HG02610 (cell line): ENCODE measurements at regions not wholly inside any gene's neighbourhood (a gene's known extent, or its start where the extent isn't known, plus 50 kb on each side); places are given as distances from the start of the nearest gene placed in this dataset.

Experiments
- ATAC-seq: cut with Tn5 transposase; IDR thresholded peaks from one replicate; pipeline ENCODE4 v1.9.1; 2021; ENCODE audit warnings: mild to moderate bottlenecking, moderate library complexity; ENCODE audit not compliant: unreplicated experiment

DNA sequence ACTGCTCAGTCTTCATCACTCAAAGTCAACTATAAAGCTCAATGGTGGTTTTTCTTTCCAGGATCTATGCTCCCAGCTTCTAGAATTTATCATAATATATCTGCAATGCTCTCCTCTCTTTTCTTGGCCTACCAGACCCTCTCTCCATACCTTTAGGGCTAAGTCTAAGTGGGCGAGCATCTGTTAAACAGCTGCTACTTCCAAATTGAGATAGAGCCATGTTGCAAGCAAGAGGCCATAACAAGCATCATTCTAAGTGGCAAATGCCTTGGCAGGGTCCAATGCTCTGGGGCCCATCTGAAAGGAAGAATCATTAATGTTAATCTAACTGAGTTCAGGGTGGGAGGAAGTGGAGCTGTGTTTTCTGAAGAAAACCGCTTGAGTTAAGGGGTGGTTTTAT lies 324.0 kb downstream of the TLR4 start:
- ATAC-seq: no peak

DNA sequence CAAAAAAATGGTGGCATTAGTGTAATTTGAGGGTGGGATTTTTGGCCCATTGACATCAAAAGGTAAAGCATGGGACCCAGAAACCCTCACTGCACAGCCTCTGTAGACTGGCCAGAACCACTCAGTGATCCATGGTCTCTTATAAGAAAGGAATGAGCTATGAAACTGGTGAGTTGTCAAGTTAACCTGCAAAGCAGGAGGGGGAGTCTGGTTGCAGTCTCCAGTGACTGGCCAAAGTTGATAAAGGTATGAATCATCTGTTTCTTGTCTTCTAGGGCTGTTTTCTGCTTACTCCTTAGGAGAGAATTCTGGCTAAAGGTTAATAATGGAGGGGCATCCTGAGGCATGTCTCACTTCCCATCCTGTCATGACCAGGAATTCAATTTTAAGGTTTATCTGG lies 325.2 kb downstream of the TLR4 start:
- no peak for ATAC-seq

DNA sequence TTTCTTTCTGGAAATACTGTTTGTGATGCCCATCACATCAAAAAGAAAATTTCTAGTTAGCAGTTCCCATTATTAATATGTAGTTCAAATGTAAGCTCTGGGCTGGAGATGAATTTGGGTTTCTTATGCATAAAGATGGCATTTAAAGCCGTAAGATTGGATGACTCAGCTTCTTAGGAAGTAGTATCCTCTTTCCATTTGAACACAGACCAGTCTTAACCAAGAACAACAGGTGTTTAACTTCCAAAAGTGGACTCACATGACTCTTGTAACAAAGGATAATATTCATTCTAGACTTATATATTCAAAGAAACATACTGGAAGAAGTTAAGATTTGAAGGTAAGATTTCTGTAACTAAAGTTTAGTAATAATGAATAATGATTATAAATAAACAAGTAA lies 330.5 kb downstream of the TLR4 start:
- ATAC-seq: no peak

DNA sequence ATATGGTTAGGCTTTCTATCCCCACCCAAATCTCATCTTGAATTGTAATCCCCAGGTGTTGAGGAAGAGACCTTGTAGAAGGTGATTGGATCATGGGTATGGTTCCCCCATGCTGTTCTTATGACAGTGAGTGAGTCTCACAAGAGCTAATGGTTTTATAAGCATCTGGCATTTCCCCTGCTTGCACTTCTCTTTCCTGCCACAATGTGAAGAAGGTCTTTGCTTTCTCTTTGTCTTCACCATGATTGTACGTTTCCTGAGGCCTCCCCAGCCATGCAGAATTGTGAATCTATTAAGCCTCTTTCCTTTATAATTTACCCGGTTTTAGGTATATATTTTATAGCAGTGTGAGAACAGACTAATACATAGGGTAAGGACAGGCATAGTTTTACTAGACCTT lies 334.5 kb downstream of the TLR4 start:
- ATAC-seq: no peak

DNA sequence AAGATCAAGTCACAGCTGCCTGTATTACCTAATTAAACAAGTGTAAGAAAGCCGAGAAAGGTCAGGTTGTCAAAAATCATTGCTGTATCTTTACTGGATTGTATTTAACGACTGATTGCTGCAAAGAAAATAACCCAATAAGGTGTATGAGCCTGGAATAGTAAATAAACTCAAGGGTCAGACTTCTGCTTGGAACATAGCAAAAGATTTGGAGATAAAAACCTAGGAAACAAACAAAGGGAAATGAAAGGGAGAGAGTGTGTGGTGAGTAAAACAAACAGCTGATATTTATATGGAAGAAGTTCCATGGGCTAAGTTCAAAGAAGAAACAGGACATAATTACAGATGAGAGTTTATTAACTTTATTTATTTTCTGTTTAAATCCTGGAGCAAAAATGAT lies 354.0 kb downstream of the TLR4 start:
- no peak for ATAC-seq

DNA sequence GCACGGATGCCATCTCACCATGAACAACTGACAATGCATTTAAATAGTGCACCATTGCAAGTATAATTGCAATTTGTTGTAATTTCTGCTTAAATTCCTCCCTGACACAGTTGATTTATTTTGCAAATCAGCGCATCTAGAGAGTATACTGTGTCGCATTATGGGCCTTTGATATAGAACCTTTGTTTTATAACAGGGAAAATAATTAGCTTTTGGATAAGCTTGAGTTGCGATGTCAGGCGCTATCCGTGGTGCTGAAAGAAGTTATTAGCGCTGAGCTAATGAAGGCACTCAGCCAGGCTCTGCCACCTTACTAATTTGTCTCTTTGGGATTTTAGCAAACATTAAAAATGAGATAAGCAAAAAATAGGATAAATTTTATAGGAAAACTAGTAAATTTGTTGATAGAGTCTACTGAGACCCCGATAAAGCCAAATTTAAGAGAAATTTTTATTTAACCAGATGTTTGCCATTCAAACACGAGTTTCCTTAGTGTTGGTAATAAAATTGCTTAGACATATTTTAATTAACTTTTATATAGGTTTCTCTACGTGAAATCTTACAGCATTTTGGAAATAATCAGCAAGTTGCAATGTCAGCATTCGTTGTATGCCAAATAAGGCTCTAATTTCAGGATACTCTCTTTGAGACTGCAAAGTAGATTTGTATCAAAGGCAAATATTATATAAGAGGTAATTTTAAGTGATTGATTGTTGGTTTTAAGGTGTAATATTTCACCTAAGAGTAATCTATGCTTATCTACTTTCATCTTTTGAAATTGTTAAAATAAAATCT lies 355.5 kb downstream of the TLR4 start:
- ATAC-seq: no peak

DNA sequence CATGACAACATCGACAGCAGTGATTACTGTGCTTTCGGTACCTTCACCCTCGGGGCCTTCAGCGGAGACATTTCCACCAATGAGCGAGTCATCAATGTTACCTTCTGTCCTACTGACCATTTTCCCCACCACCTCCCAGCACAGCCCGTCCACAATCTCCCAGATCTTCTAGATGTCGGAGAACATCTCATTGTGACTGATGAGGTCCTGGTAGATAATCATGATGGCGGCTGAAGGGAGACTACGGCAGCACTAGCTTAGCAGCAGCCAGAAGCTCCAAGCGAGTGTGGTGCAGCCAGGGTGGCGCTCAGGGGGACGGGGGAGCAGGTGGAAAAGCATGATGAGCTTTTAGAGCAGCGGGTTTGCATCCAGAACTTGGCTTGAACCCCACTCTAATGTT lies 379.0 kb downstream of the TLR4 start:
- no peak for ATAC-seq

DNA sequence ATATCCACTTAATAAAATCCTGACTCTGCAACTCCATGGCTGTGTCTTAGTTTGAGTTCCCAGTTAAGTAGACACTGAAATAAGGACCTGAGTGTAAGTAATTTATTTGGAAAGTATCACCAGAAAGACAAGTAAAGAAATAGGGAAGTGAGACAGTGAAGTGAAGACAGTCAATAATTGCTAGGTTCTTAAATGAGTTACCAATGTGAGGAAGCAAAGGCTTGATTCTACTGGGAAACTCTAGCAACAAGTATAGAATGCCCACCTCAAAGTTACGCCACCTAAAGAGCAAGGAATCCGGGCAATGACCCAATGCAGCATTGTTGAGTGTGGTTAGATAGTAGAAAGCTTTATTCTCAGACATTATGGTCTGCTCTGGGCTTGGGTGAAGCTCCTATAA lies 383.9 kb downstream of the TLR4 start:
- ATAC-seq: no peak

DNA sequence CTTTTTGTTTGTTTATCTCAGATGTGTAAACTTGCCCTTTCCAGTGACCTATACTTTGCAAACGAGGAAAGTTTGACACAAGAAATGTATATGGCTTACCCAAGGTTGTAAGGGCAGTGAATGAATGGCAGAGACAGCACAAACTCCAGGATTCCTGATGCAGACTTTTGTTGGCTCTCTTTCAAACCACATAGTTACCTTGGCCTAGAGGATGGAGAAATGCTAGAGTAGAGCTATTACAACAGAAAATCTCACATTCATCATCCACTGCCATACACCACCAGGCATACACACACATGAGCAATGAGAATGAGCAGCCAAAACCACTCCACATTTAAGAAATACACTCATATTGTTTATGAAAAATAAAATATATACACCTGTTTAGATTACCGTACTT lies 387.0 kb downstream of the TLR4 start:
- no peak for ATAC-seq

DNA sequence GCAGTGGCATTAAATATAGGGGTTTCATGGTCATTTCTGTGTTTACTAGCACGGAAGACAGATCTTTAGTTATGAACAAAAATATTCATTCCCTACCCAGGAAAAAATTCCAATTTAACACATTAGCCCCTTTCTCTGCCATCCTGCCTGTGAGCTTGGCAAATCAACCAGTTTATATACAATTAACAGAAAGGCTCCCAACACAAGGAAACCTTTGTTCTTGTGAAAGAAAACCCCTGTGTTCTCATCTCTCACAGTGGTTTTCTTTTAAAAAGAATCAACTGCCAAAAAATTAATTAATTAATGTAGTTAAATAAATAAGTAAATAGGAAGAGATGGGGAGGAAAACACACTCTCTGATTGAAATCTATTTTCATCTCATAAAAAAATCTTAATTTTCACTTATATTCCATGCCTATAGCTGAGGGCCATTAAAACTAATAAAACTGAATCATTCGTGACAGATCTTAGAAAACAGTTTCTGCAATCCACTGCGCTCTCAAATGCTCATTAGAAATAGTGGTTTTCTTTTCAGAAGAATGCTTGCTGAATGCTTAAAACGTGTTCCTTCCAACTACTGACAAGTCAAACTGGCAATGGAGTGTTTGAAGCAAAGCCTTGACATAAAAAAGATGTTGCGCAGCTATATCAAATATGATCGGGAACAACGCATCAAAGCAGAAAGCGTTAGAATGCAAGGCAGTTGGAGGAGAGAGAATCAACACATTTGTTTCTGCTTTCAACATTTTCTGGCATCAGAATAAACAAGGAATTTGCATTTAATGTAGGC lies 387.7 kb downstream of the TLR4 start:
- no peak for ATAC-seq

DNA sequence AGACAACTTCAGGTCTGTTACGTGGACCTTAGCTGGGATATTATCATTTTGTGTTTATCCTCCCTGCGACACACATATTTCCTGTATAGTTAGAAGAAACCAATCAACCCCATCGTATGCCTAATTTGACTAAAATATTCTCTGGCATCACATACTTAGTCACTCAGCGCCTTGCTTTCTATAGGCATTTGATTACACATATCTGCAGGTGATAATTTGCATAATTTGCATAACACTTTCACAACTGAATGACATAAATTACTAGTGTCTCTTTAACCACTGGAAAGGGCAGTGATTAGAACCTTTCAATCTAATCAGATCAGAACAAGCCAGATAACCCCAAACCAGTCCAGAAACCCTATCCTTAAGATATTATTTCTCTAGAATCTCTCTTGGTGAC lies 390.2 kb downstream of the TLR4 start:
- ATAC-seq: no peak

DNA sequence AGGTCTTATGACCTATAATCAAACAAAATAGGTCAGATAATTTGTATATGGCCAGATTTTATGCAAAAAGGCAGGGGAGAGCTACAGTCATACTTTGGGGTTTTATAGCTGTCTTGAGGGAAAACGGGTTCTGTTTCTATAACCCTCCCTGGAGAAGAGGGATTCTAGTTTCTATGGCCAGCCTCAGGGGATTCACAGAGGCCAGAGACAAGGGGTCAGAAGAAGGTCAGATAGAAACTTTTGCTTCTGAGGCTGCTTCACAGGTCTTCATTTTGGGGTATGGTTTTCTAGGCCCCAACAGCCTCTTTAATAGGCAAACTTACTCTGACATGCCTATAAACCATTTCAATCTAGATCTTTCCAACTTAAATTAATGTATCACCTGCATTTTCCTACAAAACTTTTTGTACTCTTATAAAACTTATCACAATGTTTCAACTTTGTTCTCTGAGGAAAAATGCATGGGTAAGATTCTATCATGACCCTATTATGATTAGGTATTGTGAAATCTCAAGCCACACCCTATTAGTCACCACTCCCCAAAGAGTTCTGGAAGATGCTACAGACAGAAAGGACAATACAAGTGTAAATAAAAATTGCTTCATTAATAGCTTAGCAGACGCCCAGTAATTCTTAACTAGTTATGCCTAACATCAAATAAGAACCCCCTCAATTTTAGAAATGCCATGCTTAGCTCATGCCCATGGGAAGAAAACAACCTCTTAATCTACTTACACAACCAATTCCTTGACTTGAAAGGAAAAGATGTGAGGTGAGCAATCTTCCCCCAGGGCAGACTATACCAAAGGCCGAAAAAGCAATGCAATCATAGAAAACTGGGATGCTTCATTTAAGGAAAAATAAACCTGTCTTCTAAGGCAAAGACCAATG lies 396.6 kb downstream of the TLR4 start:
- ATAC-seq: no peak

DNA sequence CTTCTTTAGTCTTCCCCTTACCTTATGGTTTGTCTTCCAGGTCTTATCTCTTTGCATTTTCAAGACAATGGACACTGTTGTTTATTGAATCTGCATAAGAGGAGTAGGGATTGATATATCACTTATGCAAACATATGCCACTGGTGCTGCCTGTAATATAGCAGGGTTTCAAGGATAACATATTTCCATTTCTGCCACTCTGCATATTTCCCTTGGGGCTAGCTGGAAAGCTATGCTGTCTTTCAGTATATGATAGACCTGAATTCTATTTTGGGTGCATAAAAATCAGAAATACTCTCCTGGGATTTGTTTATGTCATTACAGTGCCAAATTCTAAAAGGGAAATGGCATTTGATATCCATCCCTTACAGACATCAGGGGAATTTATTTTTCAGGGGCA lies 400.2 kb downstream of the TLR4 start:
- ATAC-seq: no peak

DNA sequence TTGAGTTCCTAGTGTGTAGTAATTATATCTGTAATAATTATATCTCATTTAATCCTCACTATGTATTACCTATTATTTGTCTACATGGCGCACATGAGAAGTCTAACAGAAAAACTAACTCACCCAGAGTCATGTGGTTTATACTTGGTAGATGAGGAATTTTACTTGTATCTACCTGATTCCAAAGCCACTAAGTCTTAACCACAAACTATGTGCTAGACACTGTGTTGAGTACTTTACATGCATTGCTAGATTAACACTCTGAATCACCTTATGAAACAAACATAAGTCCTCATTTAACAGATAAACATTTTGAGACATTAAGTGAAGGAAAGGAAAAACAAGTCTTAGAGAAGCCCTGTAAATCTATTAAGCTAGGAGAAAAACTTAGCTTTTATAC lies 404.8 kb downstream of the TLR4 start:
- ATAC-seq: no peak

DNA sequence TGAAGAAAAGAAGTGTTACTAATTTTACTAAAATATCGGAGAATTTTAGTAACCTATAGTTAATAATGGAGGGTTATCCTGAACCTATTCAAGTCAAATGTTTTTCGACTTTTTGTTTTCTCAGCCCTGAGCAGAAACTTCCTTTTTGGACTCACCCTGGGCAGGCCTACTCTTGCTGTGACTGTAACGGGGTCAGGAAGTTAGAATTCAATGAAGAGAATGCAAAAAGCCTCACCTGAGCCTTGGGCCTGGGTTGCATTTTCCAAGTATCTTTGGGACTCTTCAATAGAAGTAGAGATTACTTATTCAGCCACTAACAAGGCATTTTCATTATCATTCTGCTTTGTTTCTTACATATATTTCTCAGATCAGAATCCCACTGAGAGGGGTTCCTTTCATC lies 405.3 kb downstream of the TLR4 start:
- no peak for ATAC-seq

DNA sequence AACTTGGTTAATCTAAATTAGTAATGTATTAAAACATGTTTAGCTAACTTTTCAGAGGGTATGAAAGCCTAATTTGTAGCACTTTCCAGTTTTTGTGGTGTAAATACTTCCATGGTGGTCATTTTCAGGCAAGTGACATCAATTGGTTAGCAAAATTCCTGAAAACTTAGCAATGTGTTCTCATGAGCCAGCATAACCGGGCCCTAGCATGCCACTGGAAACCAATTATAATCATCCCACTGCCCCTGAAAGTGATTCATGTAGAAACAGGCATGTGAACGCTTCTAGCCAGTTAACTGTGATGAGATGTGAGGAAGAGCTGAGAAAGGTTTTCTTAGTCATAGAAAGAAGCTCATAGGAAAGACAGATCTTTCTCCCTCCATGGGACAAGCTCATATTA lies 417.2 kb downstream of the TLR4 start:
- no peak for ATAC-seq

DNA sequence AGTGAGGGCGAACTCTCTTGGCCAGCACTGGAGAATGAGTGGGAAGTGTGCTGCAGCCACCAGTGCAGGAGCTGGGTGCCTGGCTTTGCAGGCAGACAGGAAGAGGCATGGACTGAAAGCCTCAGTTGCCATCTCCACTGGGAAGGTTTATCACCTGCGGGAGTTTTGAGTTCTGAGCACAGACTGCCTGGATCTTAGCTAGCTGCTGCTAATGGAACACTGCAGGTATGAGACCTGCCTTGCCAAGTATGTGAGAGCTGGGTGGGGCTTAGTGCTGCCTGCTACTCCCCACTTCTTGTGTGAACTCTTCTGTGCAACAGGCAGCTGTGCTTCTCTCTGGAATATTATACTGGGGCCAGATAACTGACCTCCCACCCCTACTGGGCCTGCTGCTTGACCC lies 424.1 kb downstream of the TLR4 start:
- ATAC-seq: no peak

DNA sequence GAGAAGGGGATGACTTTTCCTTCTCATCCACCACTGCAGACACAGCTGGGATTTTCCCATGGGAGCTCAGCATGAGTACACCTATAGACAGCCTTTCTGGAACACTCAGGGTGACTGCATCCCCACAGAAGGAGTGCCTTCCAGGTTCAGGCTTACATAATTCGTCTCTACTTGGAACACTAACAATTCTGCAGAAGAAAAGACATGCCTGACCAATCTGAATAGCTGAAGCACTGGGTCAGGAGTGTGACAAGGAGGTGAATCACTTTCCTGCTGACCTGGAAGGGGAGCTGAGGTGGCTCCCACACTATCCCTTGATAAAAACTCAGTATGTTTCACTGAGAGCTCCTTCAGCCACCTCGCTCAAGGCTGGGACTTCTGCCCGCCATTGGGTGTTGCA lies 425.3 kb downstream of the TLR4 start:
- ATAC-seq: no peak

DNA sequence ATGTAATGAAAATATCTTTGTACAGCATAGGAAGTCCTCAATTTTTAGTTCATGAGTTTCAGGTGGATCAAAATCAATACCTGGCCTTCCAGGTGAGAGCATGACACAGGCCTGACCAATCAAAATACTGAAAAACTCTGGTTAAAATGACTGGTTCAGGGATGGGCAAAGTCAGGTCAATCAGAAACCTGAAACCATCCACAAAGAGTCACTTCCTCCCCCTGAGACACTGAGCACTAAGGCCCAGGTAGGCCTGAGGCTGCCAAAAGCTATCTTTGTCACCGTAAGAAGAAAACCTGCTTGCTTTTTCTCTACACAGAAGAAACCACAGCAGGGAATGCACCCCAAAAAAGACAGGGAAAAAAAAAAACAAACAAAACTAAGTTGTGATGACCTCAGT lies 444.8 kb downstream of the TLR4 start:
- no peak for ATAC-seq

DNA sequence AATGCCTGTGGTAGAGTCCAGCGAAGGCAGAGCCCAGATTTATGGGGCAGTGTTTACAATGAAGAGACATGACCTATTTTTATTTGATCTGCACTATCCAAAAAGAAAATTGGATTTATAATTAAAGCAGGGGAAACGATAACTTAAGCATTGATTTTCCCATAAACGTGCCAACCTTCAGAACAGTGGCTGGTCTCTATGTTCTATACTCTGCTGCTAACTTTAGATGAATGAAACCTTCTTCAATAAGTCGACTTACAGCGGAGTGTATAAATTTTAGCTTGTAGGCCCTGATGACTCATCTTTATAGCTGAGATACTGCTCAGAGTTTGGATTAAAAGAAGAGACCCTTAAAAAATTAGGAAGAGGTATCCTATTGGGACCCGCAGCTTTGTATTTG lies 452.6 kb downstream of the TLR4 start:
- ATAC-seq: no peak

DNA sequence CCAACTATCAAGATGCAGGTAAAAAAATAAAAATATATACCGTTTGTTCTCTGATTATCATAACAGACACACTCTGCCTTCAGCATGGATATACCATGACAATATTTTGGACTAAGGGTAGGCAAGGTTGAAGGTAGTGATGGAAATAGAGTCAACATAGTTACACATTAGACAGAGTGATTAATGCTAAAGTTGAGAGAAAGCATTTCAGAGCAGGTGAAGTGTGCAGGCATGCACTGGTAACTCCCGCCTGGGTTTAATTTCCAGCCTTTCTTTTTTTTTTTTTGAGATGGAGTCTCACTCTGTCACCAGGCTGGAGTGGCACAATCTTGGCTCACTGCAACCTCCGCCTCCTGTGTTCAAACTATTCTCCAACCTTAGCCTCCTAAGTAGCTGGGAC lies 458.5 kb downstream of the TLR4 start:
- ATAC-seq: no peak

DNA sequence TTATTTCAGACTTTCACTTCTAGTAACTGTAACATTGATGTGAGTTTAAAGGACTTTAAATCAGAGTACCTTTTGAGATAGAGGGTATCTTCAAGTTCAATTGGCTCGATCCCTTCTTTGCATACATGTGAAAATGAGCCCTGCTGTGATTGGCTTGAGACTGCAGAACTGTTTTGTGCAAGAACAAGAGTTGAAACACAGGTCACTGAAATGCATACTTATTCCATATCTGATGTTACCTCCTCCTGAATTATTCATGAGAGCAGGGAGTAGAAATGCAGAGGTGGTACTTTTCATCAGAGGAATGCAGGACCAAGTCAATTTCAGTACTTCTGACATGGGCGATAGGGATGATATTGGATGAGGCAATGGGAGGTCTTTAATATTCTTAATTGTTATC lies 459.5 kb downstream of the TLR4 start:
- ATAC-seq: no peak
